Lower leg skin (tissue), 3 donors: ENCODE measurements at regions not wholly inside any gene's neighbourhood (a gene's known extent, or its start where the extent isn't known, plus 50 kb on each side); places are given as distances from the start of the nearest gene placed in this dataset.

ENCODE experiments used
- CTCF ChIP-seq, 3 donors: fragments of 450-650 bp; IDR thresholded peaks; one replicate each; pipeline ENCODE4 v1.5.1; 2016; ENCODE audit warnings: antibody characterized with exemption in 3 of 3, mild to moderate bottlenecking in 3 of 3, moderate library complexity in 2 of 3
- POLR2A ChIP-seq, 2 donors: fragments of 450-650 bp; IDR thresholded peaks; one replicate each; pipeline ENCODE4 v1.6.1; 2016 to 2017; ENCODE audit warnings: antibody characterized with exemption in 2 of 2, mild to moderate bottlenecking in 1 of 2, moderate library complexity in 1 of 2

- TF ChIP-seq POLR2A (IDR thresholded peaks at IDR 0.05) (no peak), CTCF (IDR thresholded peaks at IDR 0.05) (no peak)
Measured at GRCh38 chr13:30840515-30840914, 65.6 kb upstream of the MEDAG start.
